ENCODE measurements at regions not wholly inside any gene's neighbourhood (a gene's known extent, or its start where the extent isn't known, plus 50 kb on each side); places are given as distances from the start of the nearest gene placed in this dataset.

DNA sequence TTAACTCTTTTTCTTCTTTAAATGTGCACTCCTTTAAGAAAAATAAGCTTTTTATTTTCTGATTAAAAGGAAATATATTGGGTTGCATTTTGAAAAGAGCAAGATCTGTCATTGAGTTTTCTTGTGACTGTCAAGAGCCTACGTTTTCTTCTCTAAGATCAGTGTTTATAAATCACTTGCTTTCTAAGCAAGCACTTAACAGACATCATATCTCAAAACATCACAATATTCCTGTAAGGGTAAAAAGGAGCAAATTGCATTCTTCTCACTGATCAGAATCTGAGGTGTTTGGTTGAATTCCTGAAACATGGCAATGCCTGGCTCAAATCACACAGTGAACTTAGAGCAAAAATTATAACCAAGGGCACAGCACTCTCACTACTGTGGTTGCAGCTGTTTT lies 231.3 kb downstream of the PCDH17 start:
- no peak for TF ChIP-seq GATA2 (IDR thresholded peaks at IDR 0.05; ENCODE audit: low read depth, low read length)
- no peak for TF ChIP-seq GATA3 (IDR thresholded peaks at IDR 0.05; ENCODE audit: low read depth, low read length)

Data from SH-SY5Y (cell line).